GM21390 (cell line): ENCODE measurements at regions not wholly inside any gene's neighbourhood (a gene's known extent, or its start where the extent isn't known, plus 50 kb on each side); places are given as distances from the start of the nearest gene placed in this dataset.
"Not testable (repeated sequence)": the region's sequence is repeated elsewhere in the genome, so short reads cannot be mapped to it uniquely, and the experiment has no call there.

Experiments
- ATAC-seq: cut with Tn5 transposase; IDR thresholded peaks from one replicate; pipeline ENCODE4 v1.9.1; 2021; ENCODE audit not compliant: unreplicated experiment

GRCh38 chr2:207216457-207216856 is 50.7 kb upstream of the KLF7 start:
- no peak for ATAC-seq

DNA sequence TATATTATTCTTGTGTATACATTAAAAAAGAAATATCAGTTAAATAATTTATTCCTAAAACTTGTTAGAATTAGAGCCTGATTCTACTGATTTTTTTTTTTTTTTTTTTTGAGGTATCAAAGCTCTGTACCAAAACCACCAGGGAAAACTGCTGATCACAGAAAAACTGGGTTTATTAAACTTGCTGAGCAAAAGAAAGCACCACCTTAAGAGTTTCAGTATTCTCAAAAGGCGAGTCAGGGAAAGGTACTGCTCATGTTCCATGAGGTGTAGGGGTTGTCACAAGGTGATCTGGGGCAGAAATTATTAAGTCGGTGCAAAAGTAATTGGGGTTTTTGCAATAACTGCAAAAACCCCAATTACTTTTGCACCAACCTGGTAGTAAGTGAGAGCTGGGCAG is 51.7 kb upstream of the KLF7 start:
- ATAC-seq = no peak

DNA sequence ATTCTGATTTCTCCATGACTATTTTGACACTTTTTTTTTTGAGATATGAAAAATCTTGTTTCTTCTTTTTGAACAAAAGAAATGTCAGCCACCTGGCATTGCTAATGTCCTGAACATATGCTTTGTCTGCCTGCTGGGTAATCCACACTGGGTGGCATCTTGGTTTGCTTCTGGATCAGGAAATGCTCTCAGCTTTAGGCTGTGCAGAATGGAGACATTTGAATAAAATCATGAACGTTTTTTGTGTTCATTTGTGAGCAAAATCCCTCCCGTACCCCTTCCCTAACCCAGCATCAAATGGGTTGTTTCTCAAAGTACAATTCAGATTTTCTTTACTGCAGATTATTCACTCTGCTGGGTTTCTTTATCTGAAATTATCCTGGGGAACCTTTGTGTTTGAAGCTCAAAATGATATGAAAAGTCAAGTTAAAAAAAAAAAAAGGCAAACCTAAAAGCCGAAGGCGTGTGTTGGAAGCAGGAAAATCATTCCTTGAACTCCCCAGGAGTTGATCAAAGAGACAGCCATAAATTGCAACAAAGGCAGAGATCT is 53.4 kb upstream of the KLF7 start:
- ATAC-seq = no peak

DNA sequence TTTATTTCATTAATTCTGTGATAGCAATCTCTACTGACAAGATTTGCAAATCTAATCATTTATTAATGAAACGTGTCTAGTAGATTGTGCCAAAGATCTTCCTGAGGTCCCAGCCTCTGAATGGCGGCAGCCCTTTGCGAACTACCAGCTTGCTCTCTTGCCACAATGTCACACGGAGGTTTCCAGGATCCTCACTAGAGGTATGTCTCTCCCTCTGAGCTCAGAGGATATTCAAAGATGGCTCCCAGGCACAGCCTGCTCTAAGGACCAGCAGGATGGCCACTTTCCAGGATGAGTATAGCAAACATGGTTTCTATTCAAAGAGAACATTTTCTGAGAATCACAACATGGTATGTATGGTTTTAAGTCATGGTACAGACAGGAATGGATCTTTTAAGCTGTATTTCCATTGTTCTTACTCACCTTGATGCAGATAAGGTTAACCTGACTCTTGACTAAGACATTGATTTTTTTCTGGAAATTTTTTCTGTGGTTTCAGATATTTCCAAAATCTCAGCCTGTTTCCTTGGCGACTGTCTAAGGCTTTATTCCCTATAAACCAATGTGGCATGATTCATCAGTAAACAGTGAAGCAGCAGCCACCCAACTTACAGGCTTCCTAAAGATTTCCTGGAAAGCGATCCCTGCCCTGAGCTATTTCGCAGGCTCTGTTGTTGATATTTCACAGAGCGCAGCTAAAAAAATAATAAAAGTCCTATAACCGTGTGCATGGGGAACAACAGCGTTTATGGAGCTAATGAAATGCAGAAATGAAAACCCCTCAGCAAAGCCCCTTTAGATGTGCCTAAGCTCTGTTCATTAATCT is 54.1 kb upstream of the KLF7 start:
- no peak for ATAC-seq

- ATAC-seq = no peak
Measured at GRCh38 chr2:207221731-207222130, 56.0 kb upstream of the KLF7 start.

DNA sequence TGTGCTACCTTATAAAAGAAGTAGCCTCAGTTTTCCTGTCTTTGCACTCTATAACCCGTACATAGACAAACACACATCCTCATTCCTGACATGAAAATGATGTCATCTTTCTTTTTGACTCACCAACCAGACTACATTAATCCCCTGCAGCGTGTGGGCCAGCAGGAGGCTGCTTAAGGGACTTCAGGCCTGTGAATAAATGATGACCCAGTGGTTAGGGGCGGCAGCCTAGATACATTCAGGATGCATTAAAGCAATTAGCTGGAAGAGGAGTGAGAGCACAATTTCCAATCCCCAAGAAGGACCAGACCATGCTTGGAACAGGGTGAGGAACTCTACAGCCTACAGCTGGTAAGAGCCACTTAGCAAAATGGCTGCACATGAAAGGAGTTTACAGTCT is 57.3 kb upstream of the KLF7 start:
- peak; percentile 70 for ATAC-seq

GRCh38 chr2:207224381-207224780 is 58.6 kb upstream of the KLF7 start:
- ATAC-seq = no peak

- ATAC-seq = no peak
Measured at GRCh38 chr2:207224791-207225482, 59.2 kb upstream of the KLF7 start.

- ATAC-seq = no peak
Measured at GRCh38 chr2:207225773-207226172, 60.0 kb upstream of the KLF7 start.

DNA sequence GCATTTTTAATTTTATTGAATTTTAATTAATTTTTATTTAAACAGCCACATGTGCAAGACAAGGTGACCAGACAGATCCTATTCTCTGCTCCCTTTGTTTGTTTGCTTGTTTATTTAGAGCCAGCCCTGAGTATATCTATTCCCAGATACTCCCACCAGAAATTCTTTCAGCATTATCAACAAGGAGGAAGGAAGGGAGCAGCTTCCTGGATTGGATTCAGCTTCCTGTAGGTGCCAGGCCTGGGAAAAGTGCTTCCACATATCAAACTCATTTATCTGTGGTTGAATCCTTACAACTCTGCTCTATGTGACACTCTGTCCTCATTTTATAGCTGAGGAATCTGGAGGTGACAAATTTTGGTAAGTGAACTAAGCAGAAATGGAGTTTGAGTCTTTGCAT is 60.5 kb upstream of the KLF7 start:
- ATAC-seq = no peak

DNA sequence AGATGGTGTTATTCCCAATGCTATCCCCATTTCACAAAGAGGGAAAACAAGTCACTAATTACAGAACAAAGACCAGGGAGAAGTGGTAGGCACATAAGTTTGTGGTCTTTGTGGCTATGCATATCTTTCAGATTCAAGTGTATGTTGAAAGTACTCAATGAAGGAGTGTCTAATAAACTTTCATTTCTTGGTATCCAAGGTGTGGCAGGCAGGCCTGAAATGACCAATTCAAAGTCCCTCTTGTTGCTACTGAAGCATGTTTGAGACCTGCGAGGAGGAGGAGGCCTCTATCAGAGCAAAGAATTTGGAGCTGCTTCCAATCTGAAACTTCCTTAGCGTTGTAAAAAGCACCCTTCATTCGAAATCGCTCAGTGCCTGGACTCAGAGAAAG is 60.9 kb upstream of the KLF7 start:
- ATAC-seq = no peak

GRCh38 chr2:207227062-207227748 is 61.5 kb upstream of the KLF7 start:
- ATAC-seq = no peak

GRCh38 chr2:207227749-207228145 is 62.0 kb upstream of the KLF7 start:
- ATAC-seq = no peak

GRCh38 chr2:207228402-207228801 is 62.7 kb upstream of the KLF7 start:
- no peak for ATAC-seq

DNA sequence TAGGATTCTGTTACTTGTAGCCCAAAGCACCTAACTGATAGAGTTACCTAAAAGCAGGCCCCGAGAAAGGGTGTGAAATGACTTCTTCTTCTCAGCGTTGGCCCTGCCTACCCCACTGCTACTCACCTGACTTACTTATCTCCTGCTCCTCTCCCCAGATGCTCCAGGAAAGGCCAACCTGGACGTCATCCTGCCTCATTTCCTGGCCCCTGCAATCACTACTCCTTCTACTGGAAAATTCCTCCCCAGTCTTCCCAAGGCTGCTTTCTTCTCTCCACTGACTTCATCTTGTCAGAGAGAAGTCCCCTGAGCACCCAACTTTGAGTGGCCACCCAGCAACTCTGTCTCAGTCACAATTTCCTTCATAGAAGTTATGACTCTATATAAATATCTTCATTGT is 63.4 kb upstream of the KLF7 start:
- no peak for ATAC-seq

GRCh38 chr2:207230261-207231105 is 64.7 kb upstream of the KLF7 start:
- no peak for ATAC-seq

DNA sequence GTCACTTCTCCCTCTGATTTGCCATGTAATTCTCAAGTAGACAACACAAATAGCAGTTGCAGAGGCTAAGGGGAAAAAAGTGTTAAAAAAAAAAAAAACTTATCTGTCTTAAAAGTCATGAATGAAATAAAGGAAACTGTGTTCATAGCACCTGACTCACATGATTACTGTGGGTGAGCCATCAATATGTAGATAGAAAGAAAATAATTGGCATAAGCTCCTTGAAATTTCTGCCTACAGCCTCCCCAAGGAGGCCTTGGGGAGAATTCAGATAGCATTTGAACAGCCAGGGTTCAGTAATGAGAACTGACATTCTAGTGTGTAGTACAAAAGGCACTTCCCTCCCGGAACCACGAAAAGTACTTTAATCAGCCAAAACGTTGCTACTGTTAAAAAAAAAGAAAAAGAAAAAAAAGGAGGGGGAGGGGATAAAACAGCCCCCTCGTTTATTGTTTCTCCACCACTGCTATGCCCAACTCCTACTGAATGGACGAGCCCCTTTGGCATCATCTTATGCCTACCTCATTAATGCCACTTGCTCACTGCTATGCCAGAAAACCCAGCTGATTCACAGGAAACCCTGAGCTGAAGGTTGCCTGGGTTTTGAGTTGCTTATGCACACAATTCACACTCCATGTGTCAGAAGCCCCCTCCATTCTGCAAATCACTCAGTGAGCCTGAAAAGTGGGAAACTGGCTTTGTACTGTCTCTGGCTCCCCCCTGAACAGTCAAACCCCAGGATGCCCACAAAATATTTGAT is 65.5 kb upstream of the KLF7 start:
- no peak for ATAC-seq

- ATAC-seq = no peak
Measured at GRCh38 chr2:207231967-207232366, 66.2 kb upstream of the KLF7 start.

GRCh38 chr2:207233141-207233540 is 67.4 kb upstream of the KLF7 start:
- not testable (repeated sequence) for ATAC-seq

DNA sequence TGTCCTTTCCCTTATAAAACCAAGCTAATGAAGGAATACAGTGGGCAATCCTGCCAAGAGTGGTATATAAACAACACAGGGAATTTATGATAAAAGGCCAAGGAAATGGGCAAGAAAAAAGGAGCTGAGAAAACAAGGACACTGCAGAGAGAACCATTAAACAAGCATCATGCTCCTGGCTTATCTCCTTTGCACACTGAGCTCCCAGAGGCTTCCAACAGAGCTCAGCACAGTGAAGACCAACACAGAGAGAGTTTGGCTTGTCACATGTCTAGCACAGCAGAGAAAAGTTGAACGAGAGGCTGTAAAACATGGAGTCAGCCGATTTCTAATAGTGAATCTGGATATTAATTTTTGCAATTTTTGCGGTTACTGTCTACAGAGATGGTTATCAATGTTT is 68.0 kb upstream of the KLF7 start:
- ATAC-seq = no peak
